ENCODE measurements at regions not wholly inside any gene's neighbourhood (a gene's known extent, or its start where the extent isn't known, plus 50 kb on each side); places are given as distances from the start of the nearest gene placed in this dataset.

- H3K9me3 Mint-ChIP-seq (ENCODE audit: low read depth, unreplicated experiment), result no peaks in the 10 kb centered on the region
- H3K27me3 Mint-ChIP-seq (ENCODE audit: unreplicated experiment), result no peaks in the 10 kb centered on the region
- intact Hi-C loops (cut with micrococcal nuclease; ENCODE audit: unreplicated experiment), result no loop called here
- no TSS peak for BruUV-seq (replicated peaks)
- no peaks in the 10 kb centered on the region for H3K36me3 Mint-ChIP-seq (ENCODE audit: insufficient read depth, unreplicated experiment)
- no peak overlapping the region for H3K4me3 Mint-ChIP-seq (ENCODE audit: low read depth, unreplicated experiment)
- CTCF ChIA-PET, result no interaction called here
- H3K27ac Mint-ChIP-seq (ENCODE audit: unreplicated experiment), result no peak overlapping the region
- peaks cover 2% of the 10 kb centered on the region for H3K4me1 Mint-ChIP-seq (ENCODE audit: low read depth, unreplicated experiment)
- no peak for DNase-seq
- no peak for TF ChIP-seq CTCF (IDR thresholded peaks at IDR 0.05; ENCODE audit: unreplicated experiment)
Observed at GRCh38 chr6:12608016-12608860, 108.3 kb upstream of the PHACTR1 start.

DNA sequence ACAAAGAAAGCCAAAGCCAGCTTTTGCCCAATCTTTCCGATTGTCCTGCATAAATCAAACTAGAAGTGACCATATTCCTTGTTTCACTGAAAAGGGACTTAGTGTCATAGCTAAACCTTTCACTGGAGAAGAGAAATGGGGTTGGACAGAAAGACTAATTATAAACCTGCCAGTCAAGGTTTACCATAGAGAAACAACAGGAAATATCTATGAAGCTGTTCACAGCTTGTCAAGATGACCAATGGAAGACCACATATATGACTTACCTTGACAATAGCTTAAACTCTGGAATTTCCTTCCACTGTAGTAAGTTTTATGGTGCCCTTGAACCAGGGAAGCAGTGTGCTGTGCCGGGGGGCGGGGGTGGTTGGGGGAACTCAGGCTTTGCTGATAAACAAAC, 107.7 kb upstream of the PHACTR1 start:
- intact Hi-C loops (cut with micrococcal nuclease; ENCODE audit: unreplicated experiment), result no loop called here
- no peak overlapping the region for H3K27ac Mint-ChIP-seq (ENCODE audit: unreplicated experiment)

GRCh38 chr6:12609751-12610150, 106.8 kb upstream of the PHACTR1 start:
- H3K4me1 Mint-ChIP-seq (ENCODE audit: low read depth, unreplicated experiment), result no peaks in the 10 kb centered on the region
- no peak overlapping the region for H3K4me3 Mint-ChIP-seq (ENCODE audit: low read depth, unreplicated experiment)
- BruUV-seq (replicated peaks), result no TSS peak
- no peaks in the 10 kb centered on the region for H3K36me3 Mint-ChIP-seq (ENCODE audit: insufficient read depth, unreplicated experiment)
- no peak overlapping the region for H3K27ac Mint-ChIP-seq (ENCODE audit: unreplicated experiment)
- intact Hi-C loops (cut with micrococcal nuclease; ENCODE audit: unreplicated experiment), result no loop called here
- CTCF ChIA-PET, result no interaction called here
- TF ChIP-seq CTCF (IDR thresholded peaks at IDR 0.05; ENCODE audit: unreplicated experiment), result no peak
- no peaks in the 10 kb centered on the region for H3K27me3 Mint-ChIP-seq (ENCODE audit: unreplicated experiment)
- no peak for DNase-seq
- no peaks in the 10 kb centered on the region for H3K9me3 Mint-ChIP-seq (ENCODE audit: low read depth, unreplicated experiment)

More for the DNA sequence above, 107.7 kb upstream of the PHACTR1 start:
- no peaks in the 10 kb centered on the region for H3K4me1 Mint-ChIP-seq (ENCODE audit: low read depth, unreplicated experiment)
- H3K27me3 Mint-ChIP-seq (ENCODE audit: unreplicated experiment), result no peaks in the 10 kb centered on the region
- H3K4me3 Mint-ChIP-seq (ENCODE audit: low read depth, unreplicated experiment), result no peak overlapping the region
- no peak for DNase-seq
- no peak for TF ChIP-seq CTCF (IDR thresholded peaks at IDR 0.05; ENCODE audit: unreplicated experiment)
- CTCF ChIA-PET, result no interaction called here
- BruUV-seq (replicated peaks), result no TSS peak
- H3K9me3 Mint-ChIP-seq (ENCODE audit: low read depth, unreplicated experiment), result no peaks in the 10 kb centered on the region
- H3K36me3 Mint-ChIP-seq (ENCODE audit: insufficient read depth, unreplicated experiment), result no peaks in the 10 kb centered on the region

DNA sequence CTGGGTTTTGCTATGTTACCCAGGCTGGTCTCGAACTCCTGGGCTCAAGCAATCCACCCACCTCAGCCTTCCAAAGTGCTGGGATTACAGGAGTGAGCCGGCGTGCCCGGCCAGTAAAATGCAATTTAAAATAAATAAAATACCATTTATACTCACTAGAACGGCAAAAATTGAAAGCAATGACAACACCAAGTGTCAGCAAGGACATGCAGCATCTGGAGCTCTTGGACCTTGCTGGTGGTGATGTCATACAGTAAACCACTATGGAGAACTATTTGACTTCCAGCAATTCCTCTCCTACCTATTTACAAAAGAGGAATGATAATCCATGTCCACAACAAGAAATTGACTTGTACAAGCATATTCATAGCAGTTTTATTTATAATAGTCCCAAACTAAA, 105.7 kb upstream of the PHACTR1 start:
- H3K27me3 Mint-ChIP-seq (ENCODE audit: unreplicated experiment), result no peaks in the 10 kb centered on the region
- no TSS peak for BruUV-seq (replicated peaks)
- H3K9me3 Mint-ChIP-seq (ENCODE audit: low read depth, unreplicated experiment), result no peaks in the 10 kb centered on the region
- TF ChIP-seq CTCF (IDR thresholded peaks at IDR 0.05; ENCODE audit: unreplicated experiment), result no peak
- H3K27ac Mint-ChIP-seq (ENCODE audit: unreplicated experiment), result no peak overlapping the region
- no peaks in the 10 kb centered on the region for H3K36me3 Mint-ChIP-seq (ENCODE audit: insufficient read depth, unreplicated experiment)
- CTCF ChIA-PET, result no interaction called here
- no peak overlapping the region for H3K4me3 Mint-ChIP-seq (ENCODE audit: low read depth, unreplicated experiment)
- H3K4me1 Mint-ChIP-seq (ENCODE audit: low read depth, unreplicated experiment), result no peaks in the 10 kb centered on the region
- DNase-seq, result no peak
- intact Hi-C loops (cut with micrococcal nuclease; ENCODE audit: unreplicated experiment), result no loop called here

Data from Calu3 (cell line).